WTC11 (cell line): ENCODE measurements at regions not wholly inside any gene's neighbourhood (a gene's known extent, or its start where the extent isn't known, plus 50 kb on each side); places are given as distances from the start of the nearest gene placed in this dataset.

ENCODE experiments used
- ATAC-seq: fragments of 200-7000 bp; cut with Tn5 transposase; 2 replicates; pipeline ENCODE4 v1.10.0; 2021; ENCODE audit warnings: mild to moderate bottlenecking, moderate library complexity
- CTCF ChIA-PET: fragments of 300-600 bp; sonication (Branson Sonifier 250); formaldehyde crosslinking; loops from one replicate; lab custom pipeline; 2021; ENCODE audit warnings: antibody characterized with exemption; lab: Charles Lee
- POLR2A ChIA-PET: fragments of 350-600 bp; sonication (Branson Sonifier 250); formaldehyde crosslinking; loops from one replicate; lab custom pipeline; 2021; ENCODE audit warnings: antibody characterized with exemption; lab: Charles Lee
- DNase-seq: peaks from one replicate; pipeline ENCODE4 v3.0.0; 2021; ENCODE audit warnings: low spot score
- H3K27ac Mint-ChIP-seq: 2 replicates; pipeline ENCODE4 v1.8.0; 2021; ENCODE audit warnings: mixed read lengths
- H3K27me3 Mint-ChIP-seq: 2 replicates; pipeline ENCODE4 v1.8.0; 2021; ENCODE audit warnings: low read depth, mild to moderate bottlenecking, moderate library complexity, mixed read lengths
- H3K36me3 Mint-ChIP-seq: 2 replicates; pipeline ENCODE4 v1.8.0; 2021; ENCODE audit warnings: mixed read lengths
- H3K4me1 Mint-ChIP-seq: 2 replicates; pipeline ENCODE4 v1.8.0; 2022; ENCODE audit warnings: mixed read lengths
- H3K4me3 Mint-ChIP-seq: 2 replicates; pipeline ENCODE4 v1.8.0; 2021; ENCODE audit warnings: mild to moderate bottlenecking, moderate library complexity, mixed read lengths
- H3K9me3 Mint-ChIP-seq: 2 replicates; pipeline ENCODE4 v1.8.0; 2021; ENCODE audit warnings: mixed read lengths
- CBFB ChIP-seq: sonication (generic); formaldehyde crosslinking; IDR thresholded peaks from 2 replicates; pipeline ENCODE4 v1.8.1; 2022; ENCODE audit warnings: mild to moderate bottlenecking, low read depth, missing genetic modification reagents
- FOXK1 ChIP-seq: sonication (generic); formaldehyde crosslinking; IDR thresholded peaks from 2 replicates; pipeline ENCODE4 v1.8.0; 2022; ENCODE audit warnings: mild to moderate bottlenecking, moderate library complexity, missing genetic modification reagents
- GRHL2 ChIP-seq: fragments of 250-450 bp; sonication (Bioruptor Pico); IDR thresholded peaks from 2 replicates; pipeline ENCODE4 v1.8.0; 2022; ENCODE audit warnings: mild to moderate bottlenecking, moderate library complexity; ENCODE audit not compliant: insufficient replicate concordance, severe bottlenecking
- GTF2I ChIP-seq: fragments of 250-450 bp; sonication (Bioruptor Pico); conservative IDR thresholded peaks from 2 replicates; pipeline ENCODE4 v1.4.0; 2021; ENCODE audit warnings: mild to moderate bottlenecking
- HMGXB4 ChIP-seq: sonication (generic); formaldehyde crosslinking; IDR thresholded peaks from 2 replicates; pipeline ENCODE4 v1.8.1; 2023; ENCODE audit warnings: mild to moderate bottlenecking, moderate library complexity, missing genetic modification reagents
- IRF2 ChIP-seq: sonication (generic); formaldehyde crosslinking; IDR thresholded peaks from 2 replicates; pipeline ENCODE4 v1.8.0; 2022; ENCODE audit warnings: low read depth, missing genetic modification reagents, borderline replicate concordance
- JUN ChIP-seq: sonication (generic); formaldehyde crosslinking; IDR thresholded peaks from 2 replicates; pipeline ENCODE4 v1.8.0; 2023; ENCODE audit warnings: mild to moderate bottlenecking, missing genetic modification reagents
- MLX ChIP-seq: sonication (generic); formaldehyde crosslinking; IDR thresholded peaks from 2 replicates; pipeline ENCODE4 v1.8.1; 2023; ENCODE audit warnings: mild to moderate bottlenecking, missing genetic modification reagents, moderate library complexity
- NFE2L1 ChIP-seq: sonication (generic); formaldehyde crosslinking; IDR thresholded peaks from 2 replicates; pipeline ENCODE4 v1.8.1; 2023; ENCODE audit warnings: missing genetic modification reagents
- NFYB ChIP-seq: sonication (generic); formaldehyde crosslinking; conservative IDR thresholded peaks from 2 replicates; pipeline ENCODE4 v1.8.0; 2022; ENCODE audit warnings: low read depth, missing genetic modification reagents
- NR2C2 ChIP-seq: sonication (generic); formaldehyde crosslinking; IDR thresholded peaks from 2 replicates; pipeline ENCODE4 v1.8.0; 2022; ENCODE audit warnings: mild to moderate bottlenecking, missing genetic modification reagents
- SMAD4 ChIP-seq: sonication (generic); formaldehyde crosslinking; IDR thresholded peaks from 2 replicates; pipeline ENCODE4 v1.8.0; 2022; ENCODE audit warnings: mild to moderate bottlenecking, missing genetic modification reagents
- ZMAT4 ChIP-seq: fragments of 250-450 bp; sonication (Bioruptor Pico); IDR thresholded peaks from 2 replicates; pipeline ENCODE4 v1.9.0; 2021; ENCODE audit warnings: mild to moderate bottlenecking
- ZNF396 ChIP-seq: fragments of 250-450 bp; sonication (Bioruptor Pico); IDR thresholded peaks from 2 replicates; pipeline ENCODE4 v1.8.0; 2021; ENCODE audit warnings: mild to moderate bottlenecking, moderate library complexity, borderline replicate concordance
- ZNF425 ChIP-seq: fragments of 250-450 bp; sonication (Bioruptor Pico); conservative IDR thresholded peaks from 2 replicates; pipeline ENCODE4 v1.9.0; 2021; ENCODE audit warnings: mild to moderate bottlenecking
- ZSCAN18 ChIP-seq: fragments of 250-450 bp; sonication (Bioruptor Pico); IDR thresholded peaks from 2 replicates; pipeline ENCODE4 v2.1.2; 2022; ENCODE audit warnings: mild to moderate bottlenecking, moderate library complexity

- TF ChIP-seq HMGXB4 (no peak), ZNF396 (no peak), NR2C2 (CRISPR knock-in tag) (no peak), ZMAT4 (CRISPR knock-in tag) (no peak), GRHL2 (CRISPR knock-in tag) (no peak), CBFB (CRISPR knock-in tag) (no peak), NFE2L1 (CRISPR knock-in tag) (no peak)
Measured at GRCh38 chr2:144042751-144043150, 477.2 kb downstream of the ZEB2 start (continued).

GRCh38 chr2:144041612-144042011 is 478.3 kb downstream of the ZEB2 start:
- ChIA-PET POLR2A (no interaction called here), CTCF (interaction anchor here (0.8 kb wide), 1 partner anchor 93 kb away, joined by 3 read pairs; no protein-coding TSS in a partner anchor)
- no peak overlapping the region for H3K4me3 Mint-ChIP-seq
- no peaks in the 10 kb centered on the region for H3K27me3 Mint-ChIP-seq
- peaks cover 11% of the 10 kb centered on the region for H3K4me1 Mint-ChIP-seq
- H3K27ac Mint-ChIP-seq = peak overlapping the region; percentile 13; the same call in 1 of the 2 replicates
- DNase-seq = no peak
- no peak for TF ChIP-seq SMAD4 (CRISPR knock-in tag)
- TF ChIP-seq ZNF425 = no peak
- TF ChIP-seq NFYB (CRISPR knock-in tag) = no peak
- no peak for TF ChIP-seq ZSCAN18 (CRISPR knock-in tag)
- TF ChIP-seq MLX (CRISPR knock-in tag) = no peak
- TF ChIP-seq FOXK1 (CRISPR knock-in tag) = no peak
- no peaks in the 10 kb centered on the region for H3K36me3 Mint-ChIP-seq
- no peaks in the 10 kb centered on the region for H3K9me3 Mint-ChIP-seq
- ATAC-seq = peak; percentile 81

GRCh38 chr2:144040834-144041233 is 479.1 kb downstream of the ZEB2 start:
- DNase-seq (no peak), ATAC-seq (no peak)
- no peak for TF ChIP-seq JUN (CRISPR knock-in tag)
- TF ChIP-seq IRF2 (CRISPR knock-in tag) = no peak
- no peak for TF ChIP-seq SMAD4 (CRISPR knock-in tag)
- TF ChIP-seq GTF2I (CRISPR knock-in tag) = no peak
- no peak overlapping the region for H3K4me3 Mint-ChIP-seq
- CTCF ChIA-PET = no interaction called here
- H3K4me1 Mint-ChIP-seq = peaks cover 11% of the 10 kb centered on the region
- H3K27ac Mint-ChIP-seq = no peak overlapping the region
- no peaks in the 10 kb centered on the region for H3K27me3 Mint-ChIP-seq
- no peaks in the 10 kb centered on the region for H3K36me3 Mint-ChIP-seq
- POLR2A ChIA-PET = no interaction called here
- no peaks in the 10 kb centered on the region for H3K9me3 Mint-ChIP-seq
